ENCODE measurements at regions not wholly inside any gene's neighbourhood (a gene's known extent, or its start where the extent isn't known, plus 50 kb on each side); places are given as distances from the start of the nearest gene placed in this dataset.

- no peak overlapping the region for H3K9ac ChIP-seq (ENCODE audit: low read length in 2 of 2)
- H3K4me1 ChIP-seq (ENCODE audit: control insufficient read depth, insufficient read depth, low read length), result no peaks in the 10 kb centered on the region
- no peaks in the 10 kb centered on the region for H3K9me3 ChIP-seq (ENCODE audit: control insufficient read depth in 2 of 2, low read length in 2 of 2)
- H3K27me3 ChIP-seq (ENCODE audit: control insufficient read depth in 1 of 2, insufficient read depth in 2 of 2, low read length in 2 of 2), result no peaks in the 10 kb centered on the region
- H3K36me3 ChIP-seq (ENCODE audit: control insufficient read depth in 2 of 2, insufficient read depth in 2 of 2, low read length in 2 of 2), result no peaks in the 10 kb centered on the region
- H3K27ac ChIP-seq (ENCODE audit: low read length), result no peak overlapping the region
- H3K4me3 ChIP-seq (ENCODE audit: low read length in 2 of 2), result peak overlapping the region in 1 of 2 donors; percentile 40
These were observed 184.5 kb upstream of the CWC22 start for GRCh38 chr2:180191432-180192124.

GRCh38 chr2:180190851-180191250, 183.8 kb upstream of the CWC22 start:
- Histone ChIP-seq H3K4me1 (ENCODE audit: control insufficient read depth, insufficient read depth, low read length) (no peaks in the 10 kb centered on the region), H3K4me3 (ENCODE audit: low read length in 2 of 2) (no peak overlapping the region), H3K27me3 (ENCODE audit: control insufficient read depth in 1 of 2, insufficient read depth in 2 of 2, low read length in 2 of 2) (no peaks in the 10 kb centered on the region), H3K9me3 (ENCODE audit: control insufficient read depth in 2 of 2, low read length in 2 of 2) (no peaks in the 10 kb centered on the region), H3K27ac (ENCODE audit: low read length) (no peak overlapping the region), H3K36me3 (ENCODE audit: control insufficient read depth in 2 of 2, insufficient read depth in 2 of 2, low read length in 2 of 2) (no peaks in the 10 kb centered on the region), H3K9ac (ENCODE audit: low read length in 2 of 2) (no peak overlapping the region)

GRCh38 chr2:180187611-180188010, 180.5 kb upstream of the CWC22 start:
- Histone ChIP-seq H3K36me3 (ENCODE audit: control insufficient read depth in 2 of 2, insufficient read depth in 2 of 2, low read length in 2 of 2) (no peaks in the 10 kb centered on the region), H3K4me1 (ENCODE audit: control insufficient read depth, insufficient read depth, low read length) (no peaks in the 10 kb centered on the region), H3K4me3 (ENCODE audit: low read length in 2 of 2) (no peak overlapping the region), H3K9ac (ENCODE audit: low read length in 2 of 2) (no peak overlapping the region), H3K27ac (ENCODE audit: low read length) (no peak overlapping the region), H3K9me3 (ENCODE audit: control insufficient read depth in 2 of 2, low read length in 2 of 2) (no peaks in the 10 kb centered on the region), H3K27me3 (ENCODE audit: control insufficient read depth in 1 of 2, insufficient read depth in 2 of 2, low read length in 2 of 2) (no peaks in the 10 kb centered on the region)

GRCh38 chr2:180184506-180184905, 177.4 kb upstream of the CWC22 start:
- Histone ChIP-seq H3K36me3 (ENCODE audit: control insufficient read depth in 2 of 2, insufficient read depth in 2 of 2, low read length in 2 of 2) (no peaks in the 10 kb centered on the region), H3K27ac (ENCODE audit: low read length) (no peak overlapping the region), H3K27me3 (ENCODE audit: control insufficient read depth in 1 of 2, insufficient read depth in 2 of 2, low read length in 2 of 2) (no peaks in the 10 kb centered on the region), H3K9me3 (ENCODE audit: control insufficient read depth in 2 of 2, low read length in 2 of 2) (no peaks in the 10 kb centered on the region), H3K9ac (ENCODE audit: low read length in 2 of 2) (no peak overlapping the region), H3K4me3 (ENCODE audit: low read length in 2 of 2) (no peak overlapping the region), H3K4me1 (ENCODE audit: control insufficient read depth, insufficient read depth, low read length) (no peaks in the 10 kb centered on the region)

GRCh38 chr2:180180511-180180910, 173.4 kb upstream of the CWC22 start:
- H3K36me3 ChIP-seq (ENCODE audit: control insufficient read depth in 2 of 2, insufficient read depth in 2 of 2, low read length in 2 of 2), result no peaks in the 10 kb centered on the region
- H3K27me3 ChIP-seq (ENCODE audit: control insufficient read depth in 1 of 2, insufficient read depth in 2 of 2, low read length in 2 of 2), result no peaks in the 10 kb centered on the region
- H3K4me3 ChIP-seq (ENCODE audit: low read length in 2 of 2), result no peak overlapping the region
- no peak overlapping the region for H3K9ac ChIP-seq (ENCODE audit: low read length in 2 of 2)
- H3K9me3 ChIP-seq (ENCODE audit: control insufficient read depth in 2 of 2, low read length in 2 of 2), result no peaks in the 10 kb centered on the region
- no peaks in the 10 kb centered on the region for H3K4me1 ChIP-seq (ENCODE audit: control insufficient read depth, insufficient read depth, low read length)
- H3K27ac ChIP-seq (ENCODE audit: low read length), result no peak overlapping the region

- no peaks in the 10 kb centered on the region for H3K27me3 ChIP-seq (ENCODE audit: control insufficient read depth in 1 of 2, insufficient read depth in 2 of 2, low read length in 2 of 2)
- H3K27ac ChIP-seq (ENCODE audit: low read length), result no peak overlapping the region
- H3K4me1 ChIP-seq (ENCODE audit: control insufficient read depth, insufficient read depth, low read length), result no peaks in the 10 kb centered on the region
- no peaks in the 10 kb centered on the region for H3K9me3 ChIP-seq (ENCODE audit: control insufficient read depth in 2 of 2, low read length in 2 of 2)
- H3K9ac ChIP-seq (ENCODE audit: low read length in 2 of 2), result no peak overlapping the region
- no peak overlapping the region for H3K4me3 ChIP-seq (ENCODE audit: low read length in 2 of 2)
- H3K36me3 ChIP-seq (ENCODE audit: control insufficient read depth in 2 of 2, insufficient read depth in 2 of 2, low read length in 2 of 2), result no peaks in the 10 kb centered on the region
These were observed 170.4 kb upstream of the CWC22 start for GRCh38 chr2:180177534-180177933.

- no peaks in the 10 kb centered on the region for H3K36me3 ChIP-seq (ENCODE audit: control insufficient read depth in 2 of 2, insufficient read depth in 2 of 2, low read length in 2 of 2)
- no peaks in the 10 kb centered on the region for H3K9me3 ChIP-seq (ENCODE audit: control insufficient read depth in 2 of 2, low read length in 2 of 2)
- H3K4me1 ChIP-seq (ENCODE audit: control insufficient read depth, insufficient read depth, low read length), result no peaks in the 10 kb centered on the region
- no peak overlapping the region for H3K27ac ChIP-seq (ENCODE audit: low read length)
- H3K9ac ChIP-seq (ENCODE audit: low read length in 2 of 2), result no peak overlapping the region
- H3K27me3 ChIP-seq (ENCODE audit: control insufficient read depth in 1 of 2, insufficient read depth in 2 of 2, low read length in 2 of 2), result no peaks in the 10 kb centered on the region
- no peak overlapping the region for H3K4me3 ChIP-seq (ENCODE audit: low read length in 2 of 2)
These were observed 168.6 kb upstream of the CWC22 start for GRCh38 chr2:180175736-180176135.

- Histone ChIP-seq H3K4me3 (ENCODE audit: low read length in 2 of 2) (no peak overlapping the region), H3K9me3 (ENCODE audit: control insufficient read depth in 2 of 2, low read length in 2 of 2) (no peaks in the 10 kb centered on the region), H3K27ac (ENCODE audit: low read length) (no peak overlapping the region), H3K9ac (ENCODE audit: low read length in 2 of 2) (no peak overlapping the region), H3K4me1 (ENCODE audit: control insufficient read depth, insufficient read depth, low read length) (no peaks in the 10 kb centered on the region), H3K36me3 (ENCODE audit: control insufficient read depth in 2 of 2, insufficient read depth in 2 of 2, low read length in 2 of 2) (no peaks in the 10 kb centered on the region), H3K27me3 (ENCODE audit: control insufficient read depth in 1 of 2, insufficient read depth in 2 of 2, low read length in 2 of 2) (no peaks in the 10 kb centered on the region)
These were observed 167.5 kb upstream of the CWC22 start for GRCh38 chr2:180174580-180174979.

GRCh38 chr2:180169474-180169873, 162.4 kb upstream of the CWC22 start:
- no peaks in the 10 kb centered on the region for H3K27me3 ChIP-seq (ENCODE audit: control insufficient read depth in 1 of 2, insufficient read depth in 2 of 2, low read length in 2 of 2)
- no peak overlapping the region for H3K9ac ChIP-seq (ENCODE audit: low read length in 2 of 2)
- H3K27ac ChIP-seq (ENCODE audit: low read length), result no peak overlapping the region
- no peaks in the 10 kb centered on the region for H3K36me3 ChIP-seq (ENCODE audit: control insufficient read depth in 2 of 2, insufficient read depth in 2 of 2, low read length in 2 of 2)
- no peak overlapping the region for H3K4me3 ChIP-seq (ENCODE audit: low read length in 2 of 2)
- no peaks in the 10 kb centered on the region for H3K9me3 ChIP-seq (ENCODE audit: control insufficient read depth in 2 of 2, low read length in 2 of 2)
- no peaks in the 10 kb centered on the region for H3K4me1 ChIP-seq (ENCODE audit: control insufficient read depth, insufficient read depth, low read length)

GRCh38 chr2:180161415-180161814, 154.3 kb upstream of the CWC22 start:
- Histone ChIP-seq H3K9me3 (ENCODE audit: control insufficient read depth in 2 of 2, low read length in 2 of 2) (no peaks in the 10 kb centered on the region), H3K9ac (ENCODE audit: low read length in 2 of 2) (no peak overlapping the region), H3K27me3 (ENCODE audit: control insufficient read depth in 1 of 2, insufficient read depth in 2 of 2, low read length in 2 of 2) (no peaks in the 10 kb centered on the region), H3K27ac (ENCODE audit: low read length) (no peak overlapping the region), H3K4me3 (ENCODE audit: low read length in 2 of 2) (no peak overlapping the region), H3K4me1 (ENCODE audit: control insufficient read depth, insufficient read depth, low read length) (no peaks in the 10 kb centered on the region), H3K36me3 (ENCODE audit: control insufficient read depth in 2 of 2, insufficient read depth in 2 of 2, low read length in 2 of 2) (no peaks in the 10 kb centered on the region)

- no peaks in the 10 kb centered on the region for H3K27me3 ChIP-seq (ENCODE audit: control insufficient read depth in 1 of 2, insufficient read depth in 2 of 2, low read length in 2 of 2)
- no peaks in the 10 kb centered on the region for H3K36me3 ChIP-seq (ENCODE audit: control insufficient read depth in 2 of 2, insufficient read depth in 2 of 2, low read length in 2 of 2)
- H3K4me1 ChIP-seq (ENCODE audit: control insufficient read depth, insufficient read depth, low read length), result no peaks in the 10 kb centered on the region
- H3K9ac ChIP-seq (ENCODE audit: low read length in 2 of 2), result no peak overlapping the region
- no peak overlapping the region for H3K27ac ChIP-seq (ENCODE audit: low read length)
- H3K4me3 ChIP-seq (ENCODE audit: low read length in 2 of 2), result no peak overlapping the region
- H3K9me3 ChIP-seq (ENCODE audit: control insufficient read depth in 2 of 2, low read length in 2 of 2), result no peaks in the 10 kb centered on the region
These were observed 152.8 kb upstream of the CWC22 start for GRCh38 chr2:180159921-180160320.
